Erythroblast (primary cell): ENCODE measurements at regions not wholly inside any gene's neighbourhood (a gene's known extent, or its start where the extent isn't known, plus 50 kb on each side); places are given as distances from the start of the nearest gene placed in this dataset.

ENCODE experiments used
- GATA1 ChIP-seq: IDR thresholded peaks from 2 replicates; pipeline ENCODE4 v1.6.1; 2011; ENCODE audit warnings: low read depth, mild to moderate bottlenecking, control low read depth, low read length, moderate library complexity
- POLR2A ChIP-seq: IDR thresholded peaks from 2 replicates; pipeline ENCODE4 v1.6.1; 2011; ENCODE audit warnings: mild to moderate bottlenecking, low read length

DNA sequence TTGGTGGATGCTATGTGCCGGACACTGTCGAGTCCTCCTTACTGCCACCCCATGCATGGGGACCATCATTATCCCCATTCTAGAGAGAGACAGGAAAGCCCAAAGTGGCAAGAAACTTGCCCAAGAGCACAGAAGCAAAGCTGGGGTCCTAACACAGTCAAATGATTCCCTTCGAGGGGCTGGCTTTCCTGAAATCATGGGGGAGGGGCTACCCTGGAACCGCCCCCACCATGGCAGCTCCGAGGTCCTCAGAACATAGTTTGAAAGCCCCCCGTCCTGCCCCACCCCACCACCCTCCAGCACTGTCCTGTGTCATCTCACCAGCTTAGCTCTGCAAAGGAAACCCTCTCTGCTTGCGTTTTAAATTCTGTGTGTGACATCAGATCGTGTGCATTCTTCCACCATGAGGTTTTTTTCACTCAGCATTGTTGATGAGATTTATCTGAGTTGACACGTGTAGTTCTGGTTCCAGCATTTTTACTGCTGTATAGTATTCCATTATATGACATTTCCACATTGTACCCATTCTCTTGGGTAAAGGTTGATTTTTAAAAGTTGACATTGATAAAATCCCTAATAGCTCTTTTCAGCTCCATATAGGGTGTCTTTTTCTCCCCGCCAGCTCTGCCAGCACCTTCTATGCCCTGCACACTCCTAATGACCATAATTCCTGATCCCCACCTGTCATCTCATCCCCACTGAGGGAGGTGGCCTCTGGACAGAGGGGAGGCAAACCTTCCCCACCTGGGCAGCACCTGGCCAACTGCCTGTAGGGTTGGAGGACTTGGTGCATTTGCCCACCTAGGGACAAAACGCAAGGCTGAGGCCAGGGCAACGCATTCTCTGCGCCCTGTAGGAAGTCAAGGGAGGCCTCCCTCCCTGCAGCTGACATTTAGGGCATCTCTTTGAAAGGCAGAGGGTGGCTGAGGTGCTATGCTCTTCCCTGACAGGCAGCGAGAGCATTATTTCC, 100.2 kb upstream of the GPR26 start:
- TF ChIP-seq POLR2A (no peak), GATA1 (no peak)
